Urinary bladder (tissue), 3 donors: ENCODE measurements at regions not wholly inside any gene's neighbourhood (a gene's known extent, or its start where the extent isn't known, plus 50 kb on each side); places are given as distances from the start of the nearest gene placed in this dataset.

Experiments
- DNase-seq: peaks from one replicate; pipeline ENCODE4 v3.0.0-alpha.2; 2015; ENCODE audit errors: extremely low spot score
- H3K27ac ChIP-seq: one replicate; pipeline ENCODE4 v1.5.1; 2013; ENCODE audit warnings: low read depth, mild to moderate bottlenecking, moderate library complexity
- H3K36me3 ChIP-seq: one replicate; pipeline ENCODE4 v1.6.1; 2013; ENCODE audit warnings: mild to moderate bottlenecking, moderate library complexity; ENCODE audit not compliant: insufficient read depth
- H3K4me1 ChIP-seq: one replicate; pipeline ENCODE4 v1.6.1; 2013; ENCODE audit warnings: mild to moderate bottlenecking, moderate library complexity; ENCODE audit not compliant: insufficient read depth
- H3K4me3 ChIP-seq: one replicate; pipeline ENCODE4 v1.5.1; 2013; ENCODE audit warnings: low read depth, low read length
- WGBS: extraction: QIAGEN DNeasy Blood & Tissue Kit; methylation state at CpG from one replicate; pipeline ENCODE4 v1.1.7; 2013; 5-methylcytosine and 5-hydroxymethylcytosine counted together
- donor health status: healthy with polysubstance abuse.
- donor health status: healthy.

GRCh38 chr13:78465250-78465649 lies 138.1 kb downstream of the POU4F1 start:
- 57% methylated on average over 1 of the region's 1 CpG for WGBS
- no peak overlapping the region for H3K27ac ChIP-seq
- no peaks in the 10 kb centered on the region for H3K36me3 ChIP-seq
- no peaks in the 10 kb centered on the region for H3K4me1 ChIP-seq
- no peak for DNase-seq
- no peak overlapping the region for H3K4me3 ChIP-seq

GRCh38 chr13:78460176-78460575 lies 143.2 kb downstream of the POU4F1 start:
- H3K4me1 ChIP-seq, result no peaks in the 10 kb centered on the region
- H3K27ac ChIP-seq, result no peak overlapping the region
- H3K36me3 ChIP-seq, result no peaks in the 10 kb centered on the region
- 91% methylated on average over 2 of the region's 2 CpGs for WGBS
- no peak overlapping the region for H3K4me3 ChIP-seq
- no peak for DNase-seq

- H3K27ac ChIP-seq, result no peak overlapping the region
- H3K36me3 ChIP-seq, result no peaks in the 10 kb centered on the region
- no peak overlapping the region for H3K4me3 ChIP-seq
- no peaks in the 10 kb centered on the region for H3K4me1 ChIP-seq
- 78% methylated on average over 4 of the region's 4 CpGs for WGBS
- no peak for DNase-seq
Observed at GRCh38 chr13:78443839-78444238, 159.5 kb downstream of the POU4F1 start.

- no peak overlapping the region for H3K4me3 ChIP-seq
- no peaks in the 10 kb centered on the region for H3K4me1 ChIP-seq
- WGBS, result 58% methylated on average over 4 of the region's 4 CpGs
- no peak for DNase-seq
- H3K36me3 ChIP-seq, result no peaks in the 10 kb centered on the region
- H3K27ac ChIP-seq, result no peak overlapping the region
Observed at GRCh38 chr13:78437781-78438180, 165.6 kb downstream of the POU4F1 start.

- 74% methylated on average over 3 of the region's 3 CpGs for WGBS
- H3K4me3 ChIP-seq, result no peak overlapping the region
- H3K36me3 ChIP-seq, result no peaks in the 10 kb centered on the region
- H3K27ac ChIP-seq, result no peak overlapping the region
- no peaks in the 10 kb centered on the region for H3K4me1 ChIP-seq
- DNase-seq, result no peak
Observed at GRCh38 chr13:78436311-78436710, 167.0 kb downstream of the POU4F1 start.

GRCh38 chr13:78431328-78431727 lies 172.0 kb downstream of the POU4F1 start:
- DNase-seq, result no peak
- H3K4me1 ChIP-seq, result no peaks in the 10 kb centered on the region
- no peaks in the 10 kb centered on the region for H3K36me3 ChIP-seq
- no peak overlapping the region for H3K27ac ChIP-seq
- H3K4me3 ChIP-seq, result no peak overlapping the region
- WGBS, result 40% methylated on average over 1 of the region's 1 CpG

- Histone ChIP-seq H3K36me3 (no peaks in the 10 kb centered on the region), H3K27ac (no peak overlapping the region), H3K4me1 (no peaks in the 10 kb centered on the region), H3K4me3 (no peak overlapping the region)
- no peak for DNase-seq
- WGBS, result 55% methylated on average over 1 of the region's 1 CpG
Observed at GRCh38 chr13:78430811-78431210, 172.5 kb downstream of the POU4F1 start.

- Histone ChIP-seq H3K4me3 (no peak overlapping the region), H3K4me1 (no peaks in the 10 kb centered on the region), H3K27ac (no peak overlapping the region), H3K36me3 (no peaks in the 10 kb centered on the region)
- no peak for DNase-seq
- WGBS, result 66% methylated on average over 13 of the region's 13 CpGs
Observed at GRCh38 chr13:78430166-78430791, 173.1 kb downstream of the POU4F1 start.

- Histone ChIP-seq H3K4me3 (no peak overlapping the region), H3K4me1 (no peaks in the 10 kb centered on the region), H3K27ac (no peak overlapping the region), H3K36me3 (no peaks in the 10 kb centered on the region)
- WGBS, result 69% methylated on average over 2 of the region's 2 CpGs
- DNase-seq, result no peak
Observed at GRCh38 chr13:78428646-78429045, 174.7 kb downstream of the POU4F1 start.

GRCh38 chr13:78426183-78426582 lies 177.2 kb downstream of the POU4F1 start:
- Histone ChIP-seq H3K36me3 (no peaks in the 10 kb centered on the region), H3K4me3 (no peak overlapping the region), H3K4me1 (no peaks in the 10 kb centered on the region), H3K27ac (no peak overlapping the region)
- WGBS, result 77% methylated on average over 4 of the region's 4 CpGs
- DNase-seq, result no peak

GRCh38 chr13:78420814-78421213 lies 182.5 kb downstream of the POU4F1 start:
- 82% methylated on average over 4 of the region's 4 CpGs for WGBS
- Histone ChIP-seq H3K4me1 (no peaks in the 10 kb centered on the region), H3K36me3 (no peaks in the 10 kb centered on the region), H3K27ac (no peak overlapping the region), H3K4me3 (no peak overlapping the region)
- DNase-seq, result no peak

- no peak overlapping the region for H3K4me3 ChIP-seq
- no peak overlapping the region for H3K27ac ChIP-seq
- no peaks in the 10 kb centered on the region for H3K4me1 ChIP-seq
- 68% methylated on average over 2 of the region's 2 CpGs for WGBS
- DNase-seq, result no peak
- H3K36me3 ChIP-seq, result no peaks in the 10 kb centered on the region
Observed at GRCh38 chr13:78413887-78414553, 189.3 kb downstream of the POU4F1 start.

GRCh38 chr13:78410847-78411246 lies 192.5 kb downstream of the POU4F1 start:
- Histone ChIP-seq H3K27ac (no peak overlapping the region), H3K4me3 (no peak overlapping the region), H3K36me3 (no peaks in the 10 kb centered on the region), H3K4me1 (no peaks in the 10 kb centered on the region)
- 45% methylated on average over 1 of the region's 1 CpG for WGBS
- DNase-seq, result no peak

- Histone ChIP-seq H3K27ac (no peak overlapping the region), H3K36me3 (no peaks in the 10 kb centered on the region), H3K4me3 (no peak overlapping the region), H3K4me1 (no peaks in the 10 kb centered on the region)
- DNase-seq, result no peak
- WGBS, result 25% methylated on average over 2 of the region's 2 CpGs
Observed at GRCh38 chr13:78410164-78410563, 193.2 kb downstream of the POU4F1 start.
